Choroid plexus epithelial cell (primary cell): ENCODE measurements at regions not wholly inside any gene's neighbourhood (a gene's known extent, or its start where the extent isn't known, plus 50 kb on each side); places are given as distances from the start of the nearest gene placed in this dataset.

Experiments
- DNase-seq: peaks from one replicate; pipeline ENCODE4 v3.0.0-alpha.2; 2010; ENCODE audit warnings: low read depth
- H3K4me3 ChIP-seq: 2 replicates; pipeline ENCODE4 v1.5.1; 2011; ENCODE audit warnings: low read depth, mild to moderate bottlenecking, control low read depth, low read length, moderate library complexity
- CTCF ChIP-seq: conservative IDR thresholded peaks from 2 replicates; pipeline ENCODE4 v1.5.1; 2011; ENCODE audit warnings: low read depth, mild to moderate bottlenecking, control low read depth, inconsistent platforms, low read length, moderate library complexity

GRCh38 chr20:47969426-47969825 lies 184.1 kb upstream of the SULF2 start:
- no peak for DNase-seq
- no peak for TF ChIP-seq CTCF
- no peak overlapping the region for H3K4me3 ChIP-seq

GRCh38 chr20:47968541-47969310 lies 183.4 kb upstream of the SULF2 start:
- H3K4me3 ChIP-seq, result no peak overlapping the region
- no peak for DNase-seq
- TF ChIP-seq CTCF, result no peak

GRCh38 chr20:47964149-47964548 lies 178.9 kb upstream of the SULF2 start:
- no peak for TF ChIP-seq CTCF
- no peak overlapping the region for H3K4me3 ChIP-seq
- DNase-seq, result no peak

GRCh38 chr20:47963022-47963421 lies 177.7 kb upstream of the SULF2 start:
- no peak for TF ChIP-seq CTCF
- no peak overlapping the region for H3K4me3 ChIP-seq
- DNase-seq, result no peak

GRCh38 chr20:47962286-47962963 lies 177.1 kb upstream of the SULF2 start:
- no peak for TF ChIP-seq CTCF
- H3K4me3 ChIP-seq, result no peak overlapping the region
- no peak for DNase-seq

- no peak for TF ChIP-seq CTCF
- no peak overlapping the region for H3K4me3 ChIP-seq
- no peak for DNase-seq
Observed at GRCh38 chr20:47960769-47961541, 175.7 kb upstream of the SULF2 start.
